ENCODE measurements at regions not wholly inside any gene's neighbourhood (a gene's known extent, or its start where the extent isn't known, plus 50 kb on each side); places are given as distances from the start of the nearest gene placed in this dataset.

DNA sequence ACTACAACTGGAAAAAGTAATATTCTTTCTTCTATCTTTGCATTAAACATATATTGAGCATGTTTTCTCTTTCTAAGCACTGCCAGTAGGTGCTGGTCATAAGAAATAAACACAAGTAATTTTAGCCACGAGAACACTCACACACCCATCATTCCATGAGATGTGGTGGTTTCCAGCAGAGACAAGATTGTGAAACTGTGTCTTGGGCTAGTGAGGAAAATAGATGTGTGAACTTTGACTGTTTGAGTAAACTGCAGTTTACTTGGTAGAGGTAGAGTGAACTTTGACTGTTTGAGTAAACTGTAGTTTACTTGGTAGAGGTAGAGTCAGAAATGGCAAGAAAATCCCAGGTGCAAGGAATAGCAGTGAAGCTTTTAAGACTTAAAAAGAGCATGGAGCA lies 300.9 kb upstream of the HS3ST1 start:
- POLR2A ChIA-PET (ENCODE audit: unreplicated experiment): no interaction called here
- Histone ChIP-seq H3K4me1 (replicated peaks; ENCODE audit: insufficient read depth) (0 out of 2 replicates have a peak, but pooled peaks cover 5% of the 10 kb centered on the region), H3K9me3 (ENCODE audit: insufficient read depth, low read depth) (0 out of 2 replicates have a peak, but pooled peaks cover 4% of the 10 kb centered on the region), H2AFZ (no peak overlapping the region), H3F3A (ENCODE audit: insufficient read depth, low read depth) (0 out of 2 replicates have a peak, but pooled peaks cover 5% of the 10 kb centered on the region), H3K36me3 (ENCODE audit: low read depth) (no peaks in the 10 kb centered on the region), H4K20me1 (ENCODE audit: insufficient read depth) (no peaks in the 10 kb centered on the region), H3K9me2 (ENCODE audit: insufficient read depth) (no peaks in the 10 kb centered on the region), H3K79me2 (ENCODE audit: low read depth) (no peaks in the 10 kb centered on the region), H3K4me2 (no peak overlapping the region), H3K27ac (no peak overlapping the region), H3K27me3 (ENCODE audit: insufficient read depth, low read depth) (no peaks in the 10 kb centered on the region), H3K4me3 (no peak overlapping the region)
- TF ChIP-seq, protein P1, sequence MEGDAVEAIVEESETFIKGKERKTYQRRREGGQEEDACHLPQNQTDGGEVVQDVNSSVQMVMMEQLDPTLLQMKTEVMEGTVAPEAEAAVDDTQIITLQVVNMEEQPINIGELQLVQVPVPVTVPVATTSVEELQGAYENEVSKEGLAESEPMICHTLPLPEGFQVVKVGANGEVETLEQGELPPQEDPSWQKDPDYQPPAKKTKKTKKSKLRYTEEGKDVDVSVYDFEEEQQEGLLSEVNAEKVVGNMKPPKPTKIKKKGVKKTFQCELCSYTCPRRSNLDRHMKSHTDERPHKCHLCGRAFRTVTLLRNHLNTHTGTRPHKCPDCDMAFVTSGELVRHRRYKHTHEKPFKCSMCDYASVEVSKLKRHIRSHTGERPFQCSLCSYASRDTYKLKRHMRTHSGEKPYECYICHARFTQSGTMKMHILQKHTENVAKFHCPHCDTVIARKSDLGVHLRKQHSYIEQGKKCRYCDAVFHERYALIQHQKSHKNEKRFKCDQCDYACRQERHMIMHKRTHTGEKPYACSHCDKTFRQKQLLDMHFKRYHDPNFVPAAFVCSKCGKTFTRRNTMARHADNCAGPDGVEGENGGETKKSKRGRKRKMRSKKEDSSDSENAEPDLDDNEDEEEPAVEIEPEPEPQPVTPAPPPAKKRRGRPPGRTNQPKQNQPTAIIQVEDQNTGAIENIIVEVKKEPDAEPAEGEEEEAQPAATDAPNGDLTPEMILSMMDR (conservative IDR thresholded peaks at IDR 0.05): no peak
- TF ChIP-seq EZH2 (IDR thresholded peaks at IDR 0.05; ENCODE audit: low read depth): no peak
- intact Hi-C loops (cut with micrococcal nuclease; ENCODE audit: unreplicated experiment): no loop called here
- no peak for DNase-seq
- CTCF ChIA-PET: no interaction called here
- no TSS peak for BruUV-seq (replicated peaks)

DNA sequence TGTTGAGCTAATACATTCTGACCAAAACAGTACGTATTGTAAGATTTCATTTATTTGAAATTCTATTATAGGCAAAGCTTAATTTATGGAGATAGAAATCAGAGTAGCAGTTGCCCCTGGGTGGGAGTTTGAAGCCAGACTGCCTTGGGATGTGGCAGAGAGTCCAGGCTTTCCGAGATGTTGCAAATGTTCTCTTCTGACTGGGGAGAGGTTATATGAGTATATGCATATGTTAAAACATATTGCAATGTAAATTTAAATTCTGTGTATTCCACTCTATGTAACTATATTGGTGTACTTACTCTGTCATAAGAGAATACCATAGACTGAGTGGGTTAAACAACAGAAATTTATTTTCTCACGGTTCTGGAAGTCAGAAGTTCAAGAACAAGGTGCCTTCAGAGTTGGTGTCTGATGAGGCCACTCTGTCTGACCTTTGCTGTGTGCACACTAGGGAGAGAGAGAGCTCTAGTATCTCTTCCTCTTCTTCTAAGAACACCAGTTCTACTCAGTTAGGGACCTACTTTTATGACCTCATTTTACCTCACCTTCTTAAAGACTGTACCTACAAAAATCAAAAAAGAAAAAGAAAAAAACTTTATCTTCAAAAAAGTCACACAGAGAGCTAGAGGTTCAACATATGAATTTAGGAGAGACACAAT lies 299.3 kb upstream of the HS3ST1 start:
- Histone ChIP-seq H3K9me3 (ENCODE audit: insufficient read depth, low read depth) (0 out of 2 replicates have a peak, but pooled peaks cover 4% of the 10 kb centered on the region), H4K20me1 (ENCODE audit: insufficient read depth) (no peaks in the 10 kb centered on the region), H3K9me2 (ENCODE audit: insufficient read depth) (no peaks in the 10 kb centered on the region), H3K4me1 (replicated peaks; ENCODE audit: insufficient read depth) (0 out of 2 replicates have a peak, but pooled peaks cover 5% of the 10 kb centered on the region), H3K4me3 (no peak overlapping the region), H3K4me2 (no peak overlapping the region), H3K27ac (no peak overlapping the region), H3K79me2 (ENCODE audit: low read depth) (no peaks in the 10 kb centered on the region), H3F3A (ENCODE audit: insufficient read depth, low read depth) (0 out of 2 replicates have a peak, but pooled peaks cover 5% of the 10 kb centered on the region), H2AFZ (no peak overlapping the region), H3K27me3 (ENCODE audit: insufficient read depth, low read depth) (no peaks in the 10 kb centered on the region), H3K36me3 (ENCODE audit: low read depth) (no peaks in the 10 kb centered on the region)
- ChIA-PET CTCF (no interaction called here), POLR2A (ENCODE audit: unreplicated experiment) (no interaction called here)
- BruUV-seq (replicated peaks): no TSS peak
- TF ChIP-seq EZH2 (IDR thresholded peaks at IDR 0.05; ENCODE audit: low read depth): no peak
- TF ChIP-seq, protein P1 (conservative IDR thresholded peaks at IDR 0.05): no peak
- no peak for DNase-seq
- intact Hi-C loops (cut with micrococcal nuclease; ENCODE audit: unreplicated experiment): no loop called here

DNA sequence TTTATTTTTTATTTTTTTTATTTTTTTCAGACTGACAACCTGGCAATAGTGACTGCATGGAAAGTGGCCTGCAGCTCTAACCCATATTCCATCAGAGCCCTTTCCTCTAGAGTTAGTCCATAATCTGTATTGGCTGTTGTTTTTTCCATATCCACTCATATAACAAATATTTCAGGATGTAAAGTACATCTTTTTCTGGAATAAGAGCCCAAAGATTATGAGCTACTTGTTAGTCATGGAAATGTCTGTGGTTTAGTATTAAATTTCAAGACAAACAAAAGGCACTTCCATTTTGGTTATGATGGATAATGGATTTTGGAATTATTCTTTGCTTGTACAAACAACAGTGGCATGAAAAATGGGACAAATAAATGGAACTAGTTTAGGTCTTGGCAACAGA lies 296.0 kb upstream of the HS3ST1 start:
- DNase-seq: peak in 1 of 2 experiments; percentile 49
- TF ChIP-seq, protein P1 (conservative IDR thresholded peaks at IDR 0.05): no peak
- no peak for TF ChIP-seq EZH2 (IDR thresholded peaks at IDR 0.05; ENCODE audit: low read depth)
- ChIA-PET CTCF (no interaction called here), POLR2A (ENCODE audit: unreplicated experiment) (no interaction called here)
- Histone ChIP-seq H3K4me1 (replicated peaks; ENCODE audit: insufficient read depth) (peaks cover 10% of the 10 kb centered on the region), H3K9me2 (ENCODE audit: insufficient read depth) (no peaks in the 10 kb centered on the region), H3K36me3 (ENCODE audit: low read depth) (no peaks in the 10 kb centered on the region), H3K27me3 (ENCODE audit: insufficient read depth, low read depth) (no peaks in the 10 kb centered on the region), H3K4me2 (no peak overlapping the region), H2AFZ (no peak overlapping the region), H3K27ac (no peak overlapping the region), H3K4me3 (no peak overlapping the region), H3F3A (ENCODE audit: insufficient read depth, low read depth) (0 out of 2 replicates have a peak, but pooled peaks cover 5% of the 10 kb centered on the region), H4K20me1 (ENCODE audit: insufficient read depth) (no peaks in the 10 kb centered on the region), H3K79me2 (ENCODE audit: low read depth) (no peaks in the 10 kb centered on the region), H3K9me3 (ENCODE audit: insufficient read depth, low read depth) (peaks cover 9% of the 10 kb centered on the region; the same call in 1 of the 2 replicates)
- no TSS peak for BruUV-seq (replicated peaks)
- intact Hi-C loops (cut with micrococcal nuclease; ENCODE audit: unreplicated experiment): loop anchor here (5.0 kb wide), 3 partner anchors 102 to 1142 kb away; no protein-coding TSS in a partner anchor

Measured in PC-9 (cell line).